ENCODE measurements at regions not wholly inside any gene's neighbourhood (a gene's known extent, or its start where the extent isn't known, plus 50 kb on each side); places are given as distances from the start of the nearest gene placed in this dataset.

DNA sequence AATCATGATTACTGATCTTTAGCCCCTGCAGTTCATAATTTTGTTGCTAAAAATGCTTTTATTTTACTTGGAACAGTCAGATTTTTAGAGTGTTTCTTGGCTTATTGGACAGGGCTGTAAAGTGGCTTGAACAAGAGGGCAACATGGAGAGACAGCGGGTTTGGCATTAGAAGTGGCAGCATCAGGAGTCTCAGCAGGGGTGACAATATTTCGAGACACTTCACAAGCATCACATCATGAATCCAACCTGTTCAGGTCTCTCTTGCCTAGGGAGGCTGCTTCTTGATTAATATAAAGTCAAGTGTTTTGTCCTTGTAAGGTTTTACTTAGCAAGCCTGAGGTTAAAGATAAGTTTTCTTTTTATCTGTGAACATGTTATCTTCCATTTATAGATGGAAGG is 2249.5 kb downstream of the LRRC4C start:
- H3K27me3 ChIP-seq, result no peaks in the 10 kb centered on the region
- H3K4me1 ChIP-seq, result no peaks in the 10 kb centered on the region
- no peaks in the 10 kb centered on the region for H3K36me3 ChIP-seq
- 83 to 88% methylated on average over 2 of the region's 2 CpGs for WGBS, 2 donors
- no peak overlapping the region for H3K27ac ChIP-seq
- intact Hi-C loops (cut with DNase I), result no loop called here
- no peak overlapping the region for H3K4me3 ChIP-seq
- TF ChIP-seq, protein P1, sequence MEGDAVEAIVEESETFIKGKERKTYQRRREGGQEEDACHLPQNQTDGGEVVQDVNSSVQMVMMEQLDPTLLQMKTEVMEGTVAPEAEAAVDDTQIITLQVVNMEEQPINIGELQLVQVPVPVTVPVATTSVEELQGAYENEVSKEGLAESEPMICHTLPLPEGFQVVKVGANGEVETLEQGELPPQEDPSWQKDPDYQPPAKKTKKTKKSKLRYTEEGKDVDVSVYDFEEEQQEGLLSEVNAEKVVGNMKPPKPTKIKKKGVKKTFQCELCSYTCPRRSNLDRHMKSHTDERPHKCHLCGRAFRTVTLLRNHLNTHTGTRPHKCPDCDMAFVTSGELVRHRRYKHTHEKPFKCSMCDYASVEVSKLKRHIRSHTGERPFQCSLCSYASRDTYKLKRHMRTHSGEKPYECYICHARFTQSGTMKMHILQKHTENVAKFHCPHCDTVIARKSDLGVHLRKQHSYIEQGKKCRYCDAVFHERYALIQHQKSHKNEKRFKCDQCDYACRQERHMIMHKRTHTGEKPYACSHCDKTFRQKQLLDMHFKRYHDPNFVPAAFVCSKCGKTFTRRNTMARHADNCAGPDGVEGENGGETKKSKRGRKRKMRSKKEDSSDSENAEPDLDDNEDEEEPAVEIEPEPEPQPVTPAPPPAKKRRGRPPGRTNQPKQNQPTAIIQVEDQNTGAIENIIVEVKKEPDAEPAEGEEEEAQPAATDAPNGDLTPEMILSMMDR (IDR thresholded peaks at IDR 0.05), result no peak
- ATAC-seq (no peak), DNase-seq (no peak)
- no peaks in the 10 kb centered on the region for H3K9me3 ChIP-seq

GRCh38 chr11:39205236-39205995 is 2254.0 kb downstream of the LRRC4C start:
- no peaks in the 10 kb centered on the region for H3K9me3 ChIP-seq
- H3K36me3 ChIP-seq, result no peaks in the 10 kb centered on the region
- 63 to 77% methylated on average over 3 of the region's 3 CpGs for WGBS, 2 donors
- ATAC-seq, result no peak
- H3K4me1 ChIP-seq, result no peaks in the 10 kb centered on the region
- H3K27me3 ChIP-seq, result no peaks in the 10 kb centered on the region
- H3K27ac ChIP-seq, result no peak overlapping the region
- H3K4me3 ChIP-seq, result no peak overlapping the region
- no peak for DNase-seq
- TF ChIP-seq, protein P1 (IDR thresholded peaks at IDR 0.05), result no peak
- intact Hi-C loops (cut with DNase I), result no loop called here

GRCh38 chr11:39192671-39193070 is 2266.8 kb downstream of the LRRC4C start:
- Histone ChIP-seq H3K27ac (no peak overlapping the region), H3K4me1 (no peaks in the 10 kb centered on the region), H3K27me3 (no peaks in the 10 kb centered on the region), H3K36me3 (no peaks in the 10 kb centered on the region), H3K9me3 (peaks cover 0 to 9% (median 0%) of the 10 kb centered on the region in 11 donors), H3K4me3 (no peak overlapping the region)
- TF ChIP-seq, protein P1 (IDR thresholded peaks at IDR 0.05), result no peak
- intact Hi-C loops (cut with DNase I), result no loop called here
- no peak for DNase-seq
- no peak for ATAC-seq
- 95 to 97% methylated on average over 22 to 24 of the region's 24 CpGs for WGBS, 2 donors

DNA sequence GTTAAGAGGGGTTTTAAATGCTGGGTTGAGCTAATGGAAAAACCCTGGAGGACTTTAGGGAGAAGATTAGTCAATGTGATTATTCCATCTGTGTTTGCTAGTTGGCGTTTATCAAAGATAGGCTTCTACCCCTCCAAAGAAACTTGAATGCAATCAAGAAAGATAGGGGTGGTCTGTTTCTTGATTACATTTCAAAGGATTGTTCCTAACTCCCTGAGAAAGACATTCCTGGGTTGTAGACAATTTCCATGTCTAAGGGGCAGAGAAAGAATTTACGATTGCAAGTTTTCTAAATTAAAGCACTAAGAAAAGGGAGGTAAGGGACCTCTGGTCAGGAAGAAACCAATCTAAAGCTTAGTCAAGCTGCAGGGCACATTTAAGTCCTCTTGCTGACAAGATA is 2268.7 kb downstream of the LRRC4C start:
- Histone ChIP-seq H3K36me3 (no peaks in the 10 kb centered on the region), H3K4me1 (no peaks in the 10 kb centered on the region), H3K9me3 (peaks cover 0 to 9% (median 0%) of the 10 kb centered on the region in 11 donors), H3K27me3 (no peaks in the 10 kb centered on the region), H3K27ac (no peak overlapping the region), H3K4me3 (no peak overlapping the region)
- no peak for ATAC-seq
- TF ChIP-seq, protein P1 (IDR thresholded peaks at IDR 0.05), result no peak
- intact Hi-C loops (cut with DNase I), result no loop called here
- 40 to 56% methylated on average over 2 of the region's 2 CpGs for WGBS, 2 donors
- no peak for DNase-seq

Data from heart right ventricle (tissue), 16 donors.